OCI-LY7 (cell line): ENCODE measurements at regions not wholly inside any gene's neighbourhood (a gene's known extent, or its start where the extent isn't known, plus 50 kb on each side); places are given as distances from the start of the nearest gene placed in this dataset.

Source experiments
- BruUV-seq: library from RNA; stranded (reverse); fragments of 400-500 nt; replicated peaks from 2 replicates; lab custom pipeline; 2021; lab: Mats Ljungman, UMichigan
- CTCF ChIA-PET: fragments of 300-600 bp; sonication (Branson Sonifier 250); formaldehyde crosslinking; loops from one replicate; lab custom pipeline; 2022; ENCODE audit warnings: antibody characterized with exemption; ENCODE audit not compliant: unreplicated experiment; lab: Charles Lee
- POLR2A ChIA-PET: fragments of 300-600 bp; sonication (Branson Sonifier 250); formaldehyde crosslinking; loops from one replicate; lab custom pipeline; 2022; ENCODE audit warnings: antibody characterized with exemption; lab: Charles Lee
- DNase-seq: peaks from one replicate; pipeline ENCODE4 v3.0.0-alpha.2; 2015; ENCODE audit warnings: low spot score
- H2AFZ ChIP-seq: fragments of 200-600 bp; sonication (generic), shearing (Covaris generic); 2 replicates; pipeline ENCODE4 v1.6.1; 2014; ENCODE audit warnings: mild to moderate bottlenecking, antibody characterized with exemption, low read length, moderate library complexity
- H3K27ac ChIP-seq: fragments of 200-600 bp; sonication (generic); 2 replicates; pipeline ENCODE4 v1.5.1; 2014; ENCODE audit warnings: mixed run types, low read depth, mild to moderate bottlenecking, moderate library complexity, low read length, inconsistent platforms; ENCODE audit not compliant: poor library complexity, severe bottlenecking
- H3K36me3 ChIP-seq: fragments of 200-600 bp; sonication (generic); 2 replicates; pipeline ENCODE4 v1.6.1; 2014; ENCODE audit warnings: mild to moderate bottlenecking, antibody characterized with exemption, low read length, moderate library complexity, mixed read lengths; ENCODE audit not compliant: insufficient read depth
- H3K4me1 ChIP-seq: fragments of 200-600 bp; sonication (generic); 2 replicates; pipeline ENCODE4 v1.5.1; 2014; ENCODE audit warnings: mild to moderate bottlenecking, low read length; ENCODE audit not compliant: insufficient read depth, poor library complexity, severe bottlenecking
- H3K4me2 ChIP-seq: fragments of 200-600 bp; sonication (generic); 2 replicates; pipeline ENCODE4 v1.6.1; 2014; ENCODE audit warnings: mild to moderate bottlenecking, low read length
- H3K4me3 ChIP-seq: fragments of 200-600 bp; sonication (generic); 2 replicates; pipeline ENCODE4 v1.5.1; 2014; ENCODE audit warnings: mild to moderate bottlenecking, low read depth, low read length; ENCODE audit not compliant: poor library complexity, severe bottlenecking
- H3K79me2 ChIP-seq: fragments of 200-600 bp; sonication (generic); 2 replicates; pipeline ENCODE4 v1.6.1; 2016; ENCODE audit warnings: low read depth, mild to moderate bottlenecking, low read length, moderate library complexity, mixed read lengths; ENCODE audit not compliant: insufficient read depth
- H3K9me2 ChIP-seq: fragments of 200-600 bp; sonication (generic); 2 replicates; pipeline ENCODE4 v1.6.1; 2016; ENCODE audit warnings: mild to moderate bottlenecking, low read length, mixed read lengths; ENCODE audit not compliant: insufficient read depth
- H3K9me3 ChIP-seq: fragments of 200-600 bp; sonication (generic); 2 replicates; pipeline ENCODE4 v1.6.1; 2014; ENCODE audit warnings: mild to moderate bottlenecking, mixed run types, low read length, mixed read lengths
- H4K20me1 ChIP-seq: fragments of 200-600 bp; sonication (generic); 2 replicates; pipeline ENCODE4 v1.6.1; 2014; ENCODE audit warnings: mild to moderate bottlenecking, antibody characterized with exemption, low read length, moderate library complexity, mixed read lengths; ENCODE audit not compliant: insufficient read depth
- EZH2phosphoT487 ChIP-seq: fragments of 200-600 bp; sonication (generic); IDR thresholded peaks from 2 replicates; pipeline ENCODE4 v1.6.1; 2018; ENCODE audit warnings: low read depth, borderline replicate concordance, mild to moderate bottlenecking, mixed run types, antibody characterized with exemption, low read length, moderate library complexity, mixed read lengths
- intact Hi-C: fragments of 100-400 bp; cut with micrococcal nuclease; formaldehyde crosslinking; loops from one replicate; pipeline ENCODE4 v1.10.0; 2022; ENCODE audit not compliant: unreplicated experiment
- TF ChIP-seq, protein P1 (sequence below): fragments of 200-600 bp; sonication (generic); conservative IDR thresholded peaks from 2 replicates; pipeline ENCODE4 v1.5.1; 2014; ENCODE audit warnings: mild to moderate bottlenecking, antibody characterized with exemption, low read length, moderate library complexity, mixed read lengths

DNA sequence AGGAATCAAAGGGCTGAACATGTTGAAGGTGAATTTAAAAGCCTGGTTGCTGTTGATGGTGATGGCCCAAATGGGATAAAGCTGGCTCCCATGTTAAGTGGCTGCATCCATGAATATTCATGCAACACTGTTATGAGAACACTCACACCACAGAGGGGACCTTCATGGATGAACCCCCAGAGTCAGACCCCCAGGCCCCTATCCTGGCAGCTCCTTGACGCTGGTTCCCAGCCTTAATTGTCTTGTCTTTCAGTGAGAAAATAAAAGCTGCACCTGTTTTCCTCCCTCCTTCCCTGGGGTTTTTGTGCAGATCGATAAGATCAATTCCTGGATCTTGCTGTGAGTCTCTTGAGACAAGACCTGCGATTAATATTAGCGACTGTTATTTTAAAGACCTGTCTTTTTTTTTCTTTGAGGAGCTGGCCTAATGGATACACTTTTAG, 371.7 kb downstream of the ICE1 start:
- ChIA-PET CTCF (no interaction called here), POLR2A (no interaction called here)

DNA sequence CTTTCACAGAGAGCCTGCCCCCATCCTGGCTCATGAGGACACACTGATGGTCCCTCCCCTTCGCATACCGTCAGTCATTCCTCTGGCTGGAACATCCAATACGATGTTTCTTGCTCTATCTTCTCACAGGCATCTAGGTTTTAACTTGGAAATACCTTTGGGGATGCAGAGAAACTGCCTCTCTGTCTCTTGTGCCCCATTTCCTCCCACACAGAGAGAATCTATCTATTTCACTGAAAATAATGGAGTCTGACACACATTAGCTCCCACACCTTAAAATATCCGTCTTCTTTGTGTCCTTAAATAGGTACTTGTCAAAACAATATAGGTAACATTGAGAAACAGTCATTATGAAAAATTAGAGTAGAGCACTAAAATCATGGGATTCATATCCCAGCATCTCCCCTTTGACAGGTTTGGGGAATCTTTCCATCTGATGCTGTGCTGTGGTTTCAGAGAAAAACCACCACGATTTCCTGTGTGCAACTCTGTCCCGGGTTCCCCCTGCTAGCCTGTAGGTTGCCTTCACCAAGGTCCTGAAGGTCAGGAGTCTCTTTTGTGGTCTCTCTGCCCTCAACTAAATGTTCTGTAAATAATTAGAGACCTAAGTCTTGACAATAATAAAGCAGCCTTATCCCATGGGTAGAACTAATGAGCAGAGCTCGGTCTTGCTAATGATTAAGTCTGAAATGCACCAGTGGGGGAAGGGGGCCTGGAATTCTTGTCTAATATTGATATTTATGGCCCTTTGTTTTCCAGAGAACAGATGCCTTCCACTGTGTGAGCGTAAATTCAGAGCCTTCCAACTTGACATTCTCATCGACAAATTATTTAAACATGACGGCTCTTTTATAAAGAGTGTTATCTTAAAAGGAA, 371.0 kb downstream of the ICE1 start:
- Histone ChIP-seq H3K79me2 (no peaks in the 10 kb centered on the region), H4K20me1 (no peaks in the 10 kb centered on the region), H3K4me2 (no peak overlapping the region), H2AFZ (no peak overlapping the region), H3K27ac (no peak overlapping the region), H3K4me1 (no peaks in the 10 kb centered on the region), H3K9me2 (no peaks in the 10 kb centered on the region), H3K9me3 (no peaks in the 10 kb centered on the region), H3K4me3 (no peak overlapping the region), H3K36me3 (no peaks in the 10 kb centered on the region)
- DNase-seq: no peak
- CTCF ChIA-PET: no interaction called here
- intact Hi-C loops: no loop called here
- no peak for TF ChIP-seq EZH2phosphoT487
- TF ChIP-seq, protein P1, sequence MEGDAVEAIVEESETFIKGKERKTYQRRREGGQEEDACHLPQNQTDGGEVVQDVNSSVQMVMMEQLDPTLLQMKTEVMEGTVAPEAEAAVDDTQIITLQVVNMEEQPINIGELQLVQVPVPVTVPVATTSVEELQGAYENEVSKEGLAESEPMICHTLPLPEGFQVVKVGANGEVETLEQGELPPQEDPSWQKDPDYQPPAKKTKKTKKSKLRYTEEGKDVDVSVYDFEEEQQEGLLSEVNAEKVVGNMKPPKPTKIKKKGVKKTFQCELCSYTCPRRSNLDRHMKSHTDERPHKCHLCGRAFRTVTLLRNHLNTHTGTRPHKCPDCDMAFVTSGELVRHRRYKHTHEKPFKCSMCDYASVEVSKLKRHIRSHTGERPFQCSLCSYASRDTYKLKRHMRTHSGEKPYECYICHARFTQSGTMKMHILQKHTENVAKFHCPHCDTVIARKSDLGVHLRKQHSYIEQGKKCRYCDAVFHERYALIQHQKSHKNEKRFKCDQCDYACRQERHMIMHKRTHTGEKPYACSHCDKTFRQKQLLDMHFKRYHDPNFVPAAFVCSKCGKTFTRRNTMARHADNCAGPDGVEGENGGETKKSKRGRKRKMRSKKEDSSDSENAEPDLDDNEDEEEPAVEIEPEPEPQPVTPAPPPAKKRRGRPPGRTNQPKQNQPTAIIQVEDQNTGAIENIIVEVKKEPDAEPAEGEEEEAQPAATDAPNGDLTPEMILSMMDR: no peak
- POLR2A ChIA-PET: no interaction called here
- no TSS peak for BruUV-seq

More for the DNA sequence above, 371.7 kb downstream of the ICE1 start:
- Histone ChIP-seq H3K36me3 (no peaks in the 10 kb centered on the region), H3K4me2 (no peak overlapping the region), H3K4me3 (no peak overlapping the region), H3K27ac (no peak overlapping the region), H3K4me1 (no peaks in the 10 kb centered on the region), H3K79me2 (no peaks in the 10 kb centered on the region), H3K9me2 (no peaks in the 10 kb centered on the region), H3K9me3 (no peaks in the 10 kb centered on the region), H2AFZ (no peak overlapping the region), H4K20me1 (no peaks in the 10 kb centered on the region)
- intact Hi-C loops: no loop called here
- DNase-seq: no peak
- no TSS peak for BruUV-seq
- no peak for TF ChIP-seq EZH2phosphoT487
- TF ChIP-seq, protein P1: no peak

DNA sequence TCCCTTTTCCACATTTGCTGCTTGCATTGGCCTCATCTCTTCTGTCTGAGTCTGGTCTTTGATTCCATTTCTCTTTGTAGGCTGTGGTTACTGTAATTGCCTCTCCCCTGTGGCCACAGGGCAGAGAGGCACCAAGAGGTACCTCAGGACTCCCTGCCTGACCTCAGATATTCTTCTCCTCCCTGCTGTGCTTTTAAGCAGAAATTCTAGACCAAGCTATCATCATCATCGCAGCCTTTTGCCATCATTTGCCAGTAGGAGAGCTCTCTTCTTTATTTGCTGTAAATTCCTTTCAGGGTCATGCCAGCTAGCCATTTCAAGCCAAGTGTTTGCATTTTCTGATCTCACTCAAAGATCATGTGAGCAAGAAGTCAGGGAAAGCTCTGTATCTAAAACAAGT, 369.6 kb downstream of the ICE1 start:
- no TSS peak for BruUV-seq
- Histone ChIP-seq H3K4me1 (no peaks in the 10 kb centered on the region), H3K9me3 (no peaks in the 10 kb centered on the region), H4K20me1 (no peaks in the 10 kb centered on the region), H3K4me3 (no peak overlapping the region), H3K79me2 (no peaks in the 10 kb centered on the region), H2AFZ (no peak overlapping the region), H3K27ac (no peak overlapping the region), H3K4me2 (no peak overlapping the region), H3K36me3 (no peaks in the 10 kb centered on the region), H3K9me2 (no peaks in the 10 kb centered on the region)
- CTCF ChIA-PET: no interaction called here
- POLR2A ChIA-PET: no interaction called here
- no peak for DNase-seq
- intact Hi-C loops: no loop called here
- TF ChIP-seq, protein P1: no peak
- TF ChIP-seq EZH2phosphoT487: no peak
